PC-9 (cell line): ENCODE measurements at regions not wholly inside any gene's neighbourhood (a gene's known extent, or its start where the extent isn't known, plus 50 kb on each side); places are given as distances from the start of the nearest gene placed in this dataset.

ENCODE experiments used
- CTCF ChIP-seq: fragments of 200-600 bp; sonication (generic); conservative IDR thresholded peaks from 2 replicates; pipeline ENCODE4 v1.6.1; 2017; ENCODE audit warnings: mixed run types, antibody characterized with exemption, mild to moderate bottlenecking, moderate library complexity
- EZH2 ChIP-seq: fragments of 200-600 bp; sonication (generic); IDR thresholded peaks from 2 replicates; pipeline ENCODE4 v1.8.0; 2017; ENCODE audit warnings: antibody characterized with exemption, low read depth

GRCh38 chr6:120290964-120291363 is 941.4 kb upstream of the MAN1A1 start:
- TF ChIP-seq CTCF (no peak), EZH2 (no peak)
